GM18858 (cell line): ENCODE measurements at regions not wholly inside any gene's neighbourhood (a gene's known extent, or its start where the extent isn't known, plus 50 kb on each side); places are given as distances from the start of the nearest gene placed in this dataset.
"Not testable (repeated sequence)": the region's sequence is repeated elsewhere in the genome, so short reads cannot be mapped to it uniquely, and the experiment has no call there.

Experiments
- ATAC-seq: cut with Tn5 transposase; IDR thresholded peaks from one replicate; pipeline ENCODE4 v1.9.1; 2021; ENCODE audit not compliant: unreplicated experiment

- peak; percentile 7 for ATAC-seq
Observed at GRCh38 chr2:176997792-176998169, 214.8 kb upstream of the HNRNPA3 start.

DNA sequence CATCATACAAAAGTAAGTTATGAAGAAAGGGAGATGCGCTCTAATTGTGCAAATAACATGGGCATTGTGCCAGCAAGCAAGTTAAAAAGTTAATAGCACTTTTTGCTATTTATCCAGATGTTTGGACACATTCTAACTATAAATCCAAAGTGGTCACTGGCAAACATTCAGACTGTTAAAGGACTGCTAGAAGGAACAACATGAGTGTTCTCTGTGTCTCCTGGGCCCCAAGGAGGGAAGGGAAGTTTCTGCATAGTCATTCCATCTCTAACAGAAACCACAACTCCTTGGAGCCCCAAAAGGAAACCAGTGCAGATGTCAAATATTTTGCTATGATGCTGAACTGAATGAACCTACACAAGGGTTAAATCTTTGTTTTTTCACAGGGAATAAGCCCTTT lies 213.3 kb upstream of the HNRNPA3 start:
- ATAC-seq, result peak; percentile 42

DNA sequence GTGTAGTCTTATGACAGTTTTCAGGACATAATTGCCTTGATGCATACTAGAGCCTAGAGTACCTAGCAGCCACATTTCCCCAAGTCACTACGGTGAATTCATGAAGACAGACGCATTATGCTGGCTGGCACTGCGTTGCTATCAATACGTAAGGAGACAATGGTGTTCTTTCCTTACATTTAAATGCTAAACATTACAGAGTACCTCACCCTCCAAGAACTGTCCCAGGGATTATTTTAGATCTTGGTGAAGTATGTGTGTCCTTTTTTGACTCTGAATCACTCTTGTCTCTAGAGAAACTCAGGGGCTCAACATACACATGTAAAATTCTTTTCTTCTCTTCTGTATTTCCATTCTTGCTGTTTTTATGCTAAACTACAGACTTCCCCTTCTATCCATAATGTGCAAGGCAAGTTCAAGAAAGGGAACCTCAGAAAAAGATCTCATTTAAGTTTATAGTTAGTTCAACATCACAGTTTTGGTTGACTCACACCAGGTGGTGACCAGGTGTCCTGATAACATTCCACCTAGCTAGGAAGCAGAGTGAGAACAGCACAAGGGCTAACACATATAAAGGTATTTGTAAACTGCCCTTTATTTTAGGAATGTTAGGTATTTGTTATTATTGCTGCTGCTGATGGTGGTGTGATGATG lies 212.4 kb upstream of the HNRNPA3 start:
- no peak for ATAC-seq

- ATAC-seq, result no peak
Observed at GRCh38 chr2:177000715-177001072, 211.9 kb upstream of the HNRNPA3 start.

- ATAC-seq, result no peak
Observed at GRCh38 chr2:177001334-177001733, 211.3 kb upstream of the HNRNPA3 start.

- ATAC-seq, result no peak
Observed at GRCh38 chr2:177002983-177003382, 209.6 kb upstream of the HNRNPA3 start.

- not testable (repeated sequence) for ATAC-seq
Observed at GRCh38 chr2:177007726-177008125, 204.9 kb upstream of the HNRNPA3 start.

DNA sequence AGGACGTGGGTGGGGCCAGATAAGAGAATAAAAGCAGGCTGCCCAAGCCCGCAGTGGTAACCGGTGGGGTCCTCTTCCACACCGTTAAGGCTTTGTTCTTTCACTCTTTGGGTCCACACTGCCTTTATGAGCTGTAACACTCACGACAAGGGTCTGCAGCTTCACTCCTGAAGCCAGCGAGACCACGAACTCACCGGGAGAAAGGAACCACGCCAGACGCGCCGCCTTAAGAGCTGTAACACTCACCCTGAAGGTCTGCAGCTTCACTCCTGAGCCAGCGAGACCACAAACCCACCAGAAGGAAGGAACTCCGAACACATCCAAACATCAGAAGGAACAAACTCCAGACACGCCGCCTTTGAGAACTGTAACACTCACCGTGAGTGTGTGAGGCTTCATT lies 203.9 kb upstream of the HNRNPA3 start:
- not testable (repeated sequence) for ATAC-seq

- no peak for ATAC-seq
Observed at GRCh38 chr2:177010146-177010545, 202.4 kb upstream of the HNRNPA3 start.

GRCh38 chr2:177010861-177011260 lies 201.7 kb upstream of the HNRNPA3 start:
- no peak for ATAC-seq

- no peak for ATAC-seq
Observed at GRCh38 chr2:177014946-177015345, 197.6 kb upstream of the HNRNPA3 start.

DNA sequence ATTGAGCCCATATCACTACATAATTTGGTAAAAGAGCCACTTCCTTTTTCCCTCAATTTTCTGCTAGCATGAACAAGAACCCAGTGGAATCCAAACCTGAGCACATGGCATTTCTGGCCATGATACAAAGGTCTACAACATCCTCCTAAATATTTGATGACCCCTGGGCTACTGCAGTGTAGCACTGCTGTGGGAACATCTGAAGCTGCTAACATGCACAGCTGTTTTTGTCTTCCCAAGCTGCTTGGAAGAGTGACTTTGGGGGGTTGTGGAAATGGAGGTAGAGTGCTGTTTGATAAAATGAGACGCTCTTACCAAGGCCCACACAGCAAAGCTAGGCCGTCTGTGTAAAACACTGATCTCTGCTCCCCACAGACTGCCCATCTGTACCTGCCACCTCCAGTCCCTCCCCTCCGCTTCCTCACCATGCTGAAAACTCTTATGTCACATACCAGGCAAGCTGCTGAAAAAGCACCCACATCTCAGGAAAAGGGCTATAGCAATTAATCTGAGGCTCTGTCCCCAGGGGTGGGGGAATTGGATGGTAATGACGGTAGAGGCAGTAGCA lies 197.2 kb upstream of the HNRNPA3 start:
- ATAC-seq, result no peak

- ATAC-seq, result no peak
Observed at GRCh38 chr2:177020524-177021119, 192.0 kb upstream of the HNRNPA3 start.

GRCh38 chr2:177021706-177022343 lies 190.8 kb upstream of the HNRNPA3 start:
- ATAC-seq, result no peak

DNA sequence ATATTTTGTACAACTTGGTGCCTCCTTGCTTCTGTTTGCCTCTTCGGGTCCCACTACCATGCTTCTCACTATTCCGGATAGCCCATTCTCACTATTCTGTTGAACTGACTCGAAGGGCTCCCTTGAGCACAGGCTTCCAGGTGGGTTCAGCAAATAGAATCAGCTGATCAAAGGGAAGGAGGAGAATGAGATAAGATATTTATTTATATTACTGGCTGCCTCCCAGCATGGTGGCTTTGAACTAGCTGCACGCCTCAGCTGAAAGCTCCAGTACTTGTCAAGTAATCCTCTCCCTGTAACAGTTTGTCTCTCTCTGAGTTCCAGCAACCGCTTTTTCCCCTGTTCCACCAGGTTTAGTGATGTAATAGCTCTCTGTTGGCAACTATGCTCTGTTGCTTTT lies 187.8 kb upstream of the HNRNPA3 start:
- ATAC-seq, result no peak

DNA sequence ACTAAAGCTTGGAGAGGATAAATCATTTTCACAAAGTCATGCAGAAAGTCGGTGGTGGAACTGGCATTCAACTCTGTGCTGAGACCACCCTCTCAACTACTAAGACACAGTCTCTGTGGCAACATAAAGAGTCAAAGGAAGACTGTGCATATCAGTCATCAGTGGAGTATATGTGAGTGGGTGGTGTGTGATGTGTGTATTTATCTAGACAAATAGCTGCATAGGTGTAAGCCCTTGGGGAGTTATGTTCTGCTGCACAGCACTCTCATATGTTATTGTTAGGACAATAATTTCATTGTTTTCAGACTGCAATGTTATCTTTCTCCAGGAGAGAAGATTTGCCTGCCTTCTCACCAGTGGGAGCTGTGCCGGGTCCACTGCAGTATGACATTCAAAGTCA lies 186.3 kb upstream of the HNRNPA3 start:
- no peak for ATAC-seq

DNA sequence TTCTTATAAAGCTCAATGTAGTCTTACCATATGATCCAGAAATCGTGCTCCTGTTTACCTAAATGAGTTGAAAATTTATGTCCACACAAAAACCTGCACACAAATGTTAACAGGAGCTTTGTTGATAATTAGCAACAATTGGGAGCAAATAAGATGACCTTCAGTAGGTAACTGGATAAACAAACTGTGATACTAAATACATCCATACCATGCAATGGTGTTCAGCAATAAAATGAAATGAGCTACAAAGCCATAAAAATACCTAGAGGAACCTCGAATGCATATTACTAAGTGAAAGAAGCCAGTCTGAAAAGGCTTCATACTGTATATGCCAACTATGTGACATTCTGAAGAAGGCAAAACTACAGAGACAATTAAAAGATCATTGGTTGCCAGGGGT lies 185.6 kb upstream of the HNRNPA3 start:
- no peak for ATAC-seq

GRCh38 chr2:177028296-177028695 lies 184.3 kb upstream of the HNRNPA3 start:
- ATAC-seq, result no peak

DNA sequence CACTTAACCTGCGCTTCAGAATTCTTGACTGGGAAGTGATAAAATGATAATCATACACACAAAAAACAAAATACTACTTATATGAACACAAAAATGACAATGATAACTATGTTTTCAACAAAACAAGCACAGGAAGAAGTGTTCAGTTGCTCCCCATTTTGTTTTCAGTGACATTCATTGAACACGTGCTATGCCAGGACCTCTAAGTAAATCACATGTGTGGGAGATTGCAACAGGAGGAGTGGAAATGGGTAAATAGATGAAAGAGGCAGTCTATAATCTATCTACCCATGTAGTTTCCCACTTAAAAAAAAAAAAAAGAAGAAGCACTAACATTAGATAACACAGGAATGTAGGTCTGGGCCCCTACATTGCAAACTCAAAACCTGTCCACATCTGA lies 183.5 kb upstream of the HNRNPA3 start:
- ATAC-seq, result no peak

GRCh38 chr2:177029501-177029900 lies 183.1 kb upstream of the HNRNPA3 start:
- no peak for ATAC-seq

GRCh38 chr2:177029901-177030300 lies 182.7 kb upstream of the HNRNPA3 start:
- no peak for ATAC-seq

DNA sequence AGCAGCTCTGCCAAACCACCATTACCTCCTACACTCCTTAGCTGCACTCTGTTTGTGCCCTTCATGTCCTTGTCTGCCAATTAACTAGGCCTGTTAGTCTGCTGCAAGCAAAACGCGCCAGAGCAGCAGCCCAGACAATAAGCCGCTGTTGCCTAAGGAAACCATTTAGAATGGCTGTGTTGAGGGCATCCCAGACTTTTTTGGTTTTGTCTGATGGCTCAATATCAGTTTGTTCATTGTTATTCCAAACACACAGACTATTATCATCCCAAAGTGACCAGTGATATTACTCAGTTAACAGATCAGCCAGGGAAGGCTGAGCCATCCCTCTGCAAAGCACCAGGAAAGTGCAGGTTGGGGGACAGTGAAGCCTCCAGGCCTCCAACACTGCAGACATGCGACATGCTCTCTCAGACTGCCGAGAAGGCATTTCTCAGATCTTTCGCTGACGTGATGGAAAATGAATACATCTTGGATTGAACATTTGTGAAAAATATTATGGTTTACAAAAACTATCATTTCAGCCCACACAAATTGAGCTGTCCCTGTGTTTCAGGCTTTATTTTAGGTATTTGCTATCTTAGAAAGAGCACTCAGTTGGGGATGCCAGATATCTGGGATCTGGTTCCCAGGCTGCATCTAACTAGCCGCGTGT lies 182.0 kb upstream of the HNRNPA3 start:
- no peak for ATAC-seq
